ENCODE measurements at regions not wholly inside any gene's neighbourhood (a gene's known extent, or its start where the extent isn't known, plus 50 kb on each side); places are given as distances from the start of the nearest gene placed in this dataset.

GRCh38 chr5:87094833-87095232 lies 172.8 kb upstream of the RASA1 start:
- TF ChIP-seq, protein P1, sequence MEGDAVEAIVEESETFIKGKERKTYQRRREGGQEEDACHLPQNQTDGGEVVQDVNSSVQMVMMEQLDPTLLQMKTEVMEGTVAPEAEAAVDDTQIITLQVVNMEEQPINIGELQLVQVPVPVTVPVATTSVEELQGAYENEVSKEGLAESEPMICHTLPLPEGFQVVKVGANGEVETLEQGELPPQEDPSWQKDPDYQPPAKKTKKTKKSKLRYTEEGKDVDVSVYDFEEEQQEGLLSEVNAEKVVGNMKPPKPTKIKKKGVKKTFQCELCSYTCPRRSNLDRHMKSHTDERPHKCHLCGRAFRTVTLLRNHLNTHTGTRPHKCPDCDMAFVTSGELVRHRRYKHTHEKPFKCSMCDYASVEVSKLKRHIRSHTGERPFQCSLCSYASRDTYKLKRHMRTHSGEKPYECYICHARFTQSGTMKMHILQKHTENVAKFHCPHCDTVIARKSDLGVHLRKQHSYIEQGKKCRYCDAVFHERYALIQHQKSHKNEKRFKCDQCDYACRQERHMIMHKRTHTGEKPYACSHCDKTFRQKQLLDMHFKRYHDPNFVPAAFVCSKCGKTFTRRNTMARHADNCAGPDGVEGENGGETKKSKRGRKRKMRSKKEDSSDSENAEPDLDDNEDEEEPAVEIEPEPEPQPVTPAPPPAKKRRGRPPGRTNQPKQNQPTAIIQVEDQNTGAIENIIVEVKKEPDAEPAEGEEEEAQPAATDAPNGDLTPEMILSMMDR (conservative IDR thresholded peaks at IDR 0.05; ENCODE audit: low read depth, low read length), result no peak
- no peak for TF ChIP-seq POLR2A (IDR thresholded peaks at IDR 0.05; ENCODE audit: low read depth, low read length)
- no peak for TF ChIP-seq FOS (IDR thresholded peaks at IDR 0.05; ENCODE audit: low read depth, low read length)
- TF ChIP-seq RCOR1 (IDR thresholded peaks at IDR 0.05; ENCODE audit: insufficient replicate concordance, low read length), result no peak
- TF ChIP-seq MAFK (IDR thresholded peaks at IDR 0.05; ENCODE audit: low read depth, low read length), result no peak
- TF ChIP-seq, protein P2, sequence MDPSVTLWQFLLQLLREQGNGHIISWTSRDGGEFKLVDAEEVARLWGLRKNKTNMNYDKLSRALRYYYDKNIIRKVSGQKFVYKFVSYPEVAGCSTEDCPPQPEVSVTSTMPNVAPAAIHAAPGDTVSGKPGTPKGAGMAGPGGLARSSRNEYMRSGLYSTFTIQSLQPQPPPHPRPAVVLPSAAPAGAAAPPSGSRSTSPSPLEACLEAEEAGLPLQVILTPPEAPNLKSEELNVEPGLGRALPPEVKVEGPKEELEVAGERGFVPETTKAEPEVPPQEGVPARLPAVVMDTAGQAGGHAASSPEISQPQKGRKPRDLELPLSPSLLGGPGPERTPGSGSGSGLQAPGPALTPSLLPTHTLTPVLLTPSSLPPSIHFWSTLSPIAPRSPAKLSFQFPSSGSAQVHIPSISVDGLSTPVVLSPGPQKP (IDR thresholded peaks at IDR 0.05; ENCODE audit: borderline replicate concordance, low read depth, low read length), result no peak
- TF ChIP-seq, protein P3, sequence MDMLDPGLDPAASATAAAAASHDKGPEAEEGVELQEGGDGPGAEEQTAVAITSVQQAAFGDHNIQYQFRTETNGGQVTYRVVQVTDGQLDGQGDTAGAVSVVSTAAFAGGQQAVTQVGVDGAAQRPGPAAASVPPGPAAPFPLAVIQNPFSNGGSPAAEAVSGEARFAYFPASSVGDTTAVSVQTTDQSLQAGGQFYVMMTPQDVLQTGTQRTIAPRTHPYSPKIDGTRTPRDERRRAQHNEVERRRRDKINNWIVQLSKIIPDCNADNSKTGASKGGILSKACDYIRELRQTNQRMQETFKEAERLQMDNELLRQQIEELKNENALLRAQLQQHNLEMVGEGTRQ (IDR thresholded peaks at IDR 0.05; ENCODE audit: low read depth, low read length), result no peak
- TF ChIP-seq RAD21 (IDR thresholded peaks at IDR 0.05; ENCODE audit: low read length), result no peak
- no peak for TF ChIP-seq CEBPB (IDR thresholded peaks at IDR 0.05; ENCODE audit: low read depth, low read length)
- no peak for TF ChIP-seq MXI1 (IDR thresholded peaks at IDR 0.05; ENCODE audit: borderline replicate concordance, low read depth, low read length)
